H9 (cell line): ENCODE measurements at regions not wholly inside any gene's neighbourhood (a gene's known extent, or its start where the extent isn't known, plus 50 kb on each side); places are given as distances from the start of the nearest gene placed in this dataset.

Experiments
- DNase-seq: peaks from one replicate; pipeline ENCODE4 v3.0.0-alpha.2; 2017
- H2AFZ ChIP-seq: one replicate; pipeline ENCODE4 v1.6.1; 2013; ENCODE audit warnings: mild to moderate bottlenecking, low read length, control low read depth, moderate library complexity
- H2AK5ac ChIP-seq: 2 replicates; pipeline ENCODE4 v1.6.1; 2013; ENCODE audit warnings: low read length, control low read depth, mixed read lengths; ENCODE audit not compliant: insufficient read length
- H2BK120ac ChIP-seq: one replicate; pipeline ENCODE4 v1.6.1; 2013; ENCODE audit warnings: low read depth, mild to moderate bottlenecking, low read length, control low read depth, inconsistent platforms; ENCODE audit not compliant: poor library complexity, severe bottlenecking
- H2BK12ac ChIP-seq: 2 replicates; pipeline ENCODE4 v1.6.1; 2013; ENCODE audit warnings: low read length, control low read depth, mixed read lengths, low read depth; ENCODE audit not compliant: insufficient read length
- H2BK15ac ChIP-seq: 2 replicates; pipeline ENCODE4 v1.6.1; 2013; ENCODE audit warnings: low read depth, low read length, control low read depth
- H2BK20ac ChIP-seq: one replicate; pipeline ENCODE4 v1.6.1; 2013; ENCODE audit warnings: low read depth, mild to moderate bottlenecking, low read length, control low read depth, inconsistent platforms; ENCODE audit not compliant: poor library complexity, severe bottlenecking
- H2BK5ac ChIP-seq: 2 replicates; pipeline ENCODE4 v1.6.1; 2013; ENCODE audit warnings: low read length, control low read depth, mixed read lengths; ENCODE audit not compliant: insufficient read length
- H3K14ac ChIP-seq: 2 replicates; pipeline ENCODE4 v1.6.1; 2013; ENCODE audit warnings: low read length, control low read depth; ENCODE audit not compliant: insufficient read depth
- H3K18ac ChIP-seq: 2 replicates; pipeline ENCODE4 v1.6.1; 2013; ENCODE audit warnings: low read depth, mild to moderate bottlenecking, mixed read lengths, low read length, control low read depth; ENCODE audit not compliant: insufficient read length
- H3K23ac ChIP-seq: 2 replicates; pipeline ENCODE4 v1.6.1; 2013; ENCODE audit warnings: low read length, control low read depth, mixed read lengths, low read depth; ENCODE audit not compliant: insufficient read length
- H3K23me2 ChIP-seq: 2 replicates; pipeline ENCODE4 v1.6.1; 2013; ENCODE audit warnings: low read depth, mild to moderate bottlenecking, mixed read lengths, low read length, control low read depth; ENCODE audit not compliant: insufficient read length, poor library complexity, severe bottlenecking
- H3K27ac ChIP-seq: 2 replicates; pipeline ENCODE4 v1.5.1; 2013; ENCODE audit warnings: low read length, control low read depth, mixed read lengths, low read depth; ENCODE audit not compliant: insufficient read length
- H3K27me3 ChIP-seq: 2 replicates; pipeline ENCODE4 v1.6.1; 2013; ENCODE audit warnings: low read length, control low read depth, inconsistent platforms; ENCODE audit not compliant: insufficient read depth
- H3K4ac ChIP-seq: 2 replicates; pipeline ENCODE4 v1.6.1; 2013; ENCODE audit warnings: low read depth, mild to moderate bottlenecking, control low read depth, inconsistent platforms, low read length, moderate library complexity
- H3K4me1 ChIP-seq: 2 replicates; pipeline ENCODE4 v1.6.1; 2013; ENCODE audit warnings: low read length, control low read depth, inconsistent platforms; ENCODE audit not compliant: insufficient read depth
- H3K4me2 ChIP-seq: 2 replicates; pipeline ENCODE4 v1.6.1; 2013; ENCODE audit warnings: low read length, control low read depth, mixed read lengths; ENCODE audit not compliant: insufficient read length, insufficient read depth
- H3K56ac ChIP-seq: 2 replicates; pipeline ENCODE4 v1.6.1; 2013; ENCODE audit warnings: low read depth, mild to moderate bottlenecking, mixed read lengths, low read length, control low read depth; ENCODE audit not compliant: insufficient read length
- H3K79me1 ChIP-seq: 2 replicates; pipeline ENCODE4 v1.6.1; 2013; ENCODE audit warnings: low read depth, mild to moderate bottlenecking, moderate library complexity, low read length, control low read depth, inconsistent platforms; ENCODE audit not compliant: insufficient read depth, poor library complexity, severe bottlenecking
- H3K79me2 ChIP-seq: 2 replicates; pipeline ENCODE4 v1.6.1; 2013; ENCODE audit warnings: low read length, control low read depth, inconsistent platforms; ENCODE audit not compliant: insufficient read depth
- H3K9ac ChIP-seq: 2 replicates; pipeline ENCODE4 v1.6.1; 2013; ENCODE audit warnings: low read length, control low read depth, mixed read lengths; ENCODE audit not compliant: insufficient read length; ENCODE audit errors: extremely low read depth
- H3K9me3 ChIP-seq: one replicate; pipeline ENCODE4 v1.6.1; 2013; ENCODE audit warnings: low read depth, low read length, inconsistent platforms; ENCODE audit not compliant: control insufficient read depth
- H3T11ph ChIP-seq: one replicate; pipeline ENCODE4 v1.6.1; 2013; ENCODE audit warnings: mild to moderate bottlenecking, low read length, control low read depth, inconsistent platforms
- H4K20me1 ChIP-seq: one replicate; pipeline ENCODE4 v1.6.1; 2013; ENCODE audit not compliant: control insufficient read depth, insufficient read length, insufficient read depth
- H4K5ac ChIP-seq: 2 replicates; pipeline ENCODE4 v1.6.1; 2013; ENCODE audit warnings: low read depth, mild to moderate bottlenecking, mixed read lengths, low read length, control low read depth; ENCODE audit not compliant: insufficient read length
- H4K8ac ChIP-seq: replicated peaks from 2 replicates; pipeline ENCODE4 v1.6.1; 2013; ENCODE audit warnings: low read length, control low read depth, mixed read lengths, low read depth; ENCODE audit not compliant: insufficient read length
- H4K91ac ChIP-seq: 2 replicates; pipeline ENCODE4 v1.6.1; 2013; ENCODE audit warnings: low read depth, mild to moderate bottlenecking, moderate library complexity, mixed read lengths, low read length, control low read depth; ENCODE audit not compliant: insufficient read length
- H3K27ac Mint-ChIP-seq, 3 experiments: 2 replicates in 2 of 3; 3 replicates in 1 of 3; pipeline ENCODE4 v1.8.0; 2020 to 2021; ENCODE audit warnings: mixed read lengths in 3 of 3, mild to moderate bottlenecking in 1 of 3, moderate library complexity in 1 of 3
- H3K27me3 Mint-ChIP-seq: 2 replicates; pipeline ENCODE4 v1.8.0; 2021; ENCODE audit warnings: low read depth, mild to moderate bottlenecking, moderate library complexity, mixed read lengths
- H3K36me3 Mint-ChIP-seq, 3 experiments: 2 replicates in 2 of 3; 3 replicates in 1 of 3; pipeline ENCODE4 v1.8.0; 2020 to 2021; ENCODE audit warnings: low read depth in 3 of 3, mixed read lengths in 3 of 3; ENCODE audit not compliant: insufficient read depth in 1 of 3
- H3K4me1 Mint-ChIP-seq, 2 experiments: 2 replicates each; pipeline ENCODE4 v1.8.0; 2020; ENCODE audit warnings: mixed read lengths in 2 of 2
- H3K4me3 Mint-ChIP-seq, 2 experiments: 2 replicates in 1 of 2; 3 replicates in 1 of 2; pipeline ENCODE4 v1.8.0; 2020 to 2021; ENCODE audit warnings: mild to moderate bottlenecking in 2 of 2, mixed read lengths in 2 of 2, moderate library complexity in 1 of 2
- H3K9me3 Mint-ChIP-seq, 2 experiments: 2 replicates in 1 of 2; 3 replicates in 1 of 2; pipeline ENCODE4 v1.8.0; 2020; ENCODE audit warnings: mild to moderate bottlenecking in 2 of 2, mixed read lengths in 2 of 2, moderate library complexity in 1 of 2
- TF ChIP-seq, protein P1 (sequence below): fragments of 200-600 bp; sonication (generic); conservative IDR thresholded peaks from 3 replicates; pipeline ENCODE4 v1.8.0; 2021; ENCODE audit warnings: antibody characterized with exemption, mild to moderate bottlenecking

DNA sequence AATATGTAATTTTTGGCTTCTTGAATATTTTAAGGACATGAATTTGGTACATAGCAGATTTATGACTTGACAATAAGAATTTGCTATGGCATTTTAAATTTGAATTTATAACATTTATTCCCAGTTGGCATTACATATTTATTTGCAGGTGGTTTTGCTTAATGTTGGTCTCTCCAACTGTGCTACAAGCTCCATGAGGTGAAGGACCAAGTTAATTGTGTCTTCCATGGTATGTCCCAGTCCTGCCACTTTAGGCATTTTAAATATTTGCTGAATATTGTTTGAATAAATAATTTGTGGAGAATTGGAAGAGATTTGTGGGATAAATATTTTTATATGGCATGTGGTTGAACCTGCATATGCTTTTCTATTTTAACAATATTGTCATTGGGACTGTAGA is 253.4 kb upstream of the RIOK2 start:
- Histone ChIP-seq H3K56ac (no peak overlapping the region), H3K79me2 (no peaks in the 10 kb centered on the region), H2BK15ac (no peak overlapping the region), H3K23ac (no peak overlapping the region), H3K18ac (no peak overlapping the region), H3K14ac (no peak overlapping the region), H3K9me3 (no peaks in the 10 kb centered on the region), H4K91ac (no peak overlapping the region), H3K79me1 (no peaks in the 10 kb centered on the region), H4K5ac (no peak overlapping the region), H2AFZ (no peak overlapping the region), H4K8ac (no peak overlapping the region), H3T11ph (no peak overlapping the region), H2AK5ac (no peak overlapping the region), H3K27me3 (no peaks in the 10 kb centered on the region), H3K27ac (no peak overlapping the region), H4K20me1 (no peaks in the 10 kb centered on the region), H2BK12ac (no peak overlapping the region), H3K4ac (no peak overlapping the region), H3K4me1 (no peaks in the 10 kb centered on the region), H2BK5ac (no peak overlapping the region), H2BK120ac (no peak overlapping the region), H2BK20ac (no peak overlapping the region), H3K23me2 (no peaks in the 10 kb centered on the region), H3K9ac (no peak overlapping the region), H3K4me2 (no peak overlapping the region)
- Mint-ChIP-seq H3K27ac (no peak overlapping the region), H3K9me3 (no peaks in the 10 kb centered on the region), H3K27me3 (no peaks in the 10 kb centered on the region), H3K4me3 (no peak overlapping the region), H3K4me1 (no peaks in the 10 kb centered on the region), H3K36me3 (no peaks in the 10 kb centered on the region)
- DNase-seq = no peak
- TF ChIP-seq, protein P1, sequence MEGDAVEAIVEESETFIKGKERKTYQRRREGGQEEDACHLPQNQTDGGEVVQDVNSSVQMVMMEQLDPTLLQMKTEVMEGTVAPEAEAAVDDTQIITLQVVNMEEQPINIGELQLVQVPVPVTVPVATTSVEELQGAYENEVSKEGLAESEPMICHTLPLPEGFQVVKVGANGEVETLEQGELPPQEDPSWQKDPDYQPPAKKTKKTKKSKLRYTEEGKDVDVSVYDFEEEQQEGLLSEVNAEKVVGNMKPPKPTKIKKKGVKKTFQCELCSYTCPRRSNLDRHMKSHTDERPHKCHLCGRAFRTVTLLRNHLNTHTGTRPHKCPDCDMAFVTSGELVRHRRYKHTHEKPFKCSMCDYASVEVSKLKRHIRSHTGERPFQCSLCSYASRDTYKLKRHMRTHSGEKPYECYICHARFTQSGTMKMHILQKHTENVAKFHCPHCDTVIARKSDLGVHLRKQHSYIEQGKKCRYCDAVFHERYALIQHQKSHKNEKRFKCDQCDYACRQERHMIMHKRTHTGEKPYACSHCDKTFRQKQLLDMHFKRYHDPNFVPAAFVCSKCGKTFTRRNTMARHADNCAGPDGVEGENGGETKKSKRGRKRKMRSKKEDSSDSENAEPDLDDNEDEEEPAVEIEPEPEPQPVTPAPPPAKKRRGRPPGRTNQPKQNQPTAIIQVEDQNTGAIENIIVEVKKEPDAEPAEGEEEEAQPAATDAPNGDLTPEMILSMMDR = no peak
